H9 (cell line): ENCODE measurements at regions not wholly inside any gene's neighbourhood (a gene's known extent, or its start where the extent isn't known, plus 50 kb on each side); places are given as distances from the start of the nearest gene placed in this dataset.

ENCODE experiments used
- DNase-seq: peaks from one replicate; pipeline ENCODE4 v3.0.0-alpha.2; 2017
- H2AFZ ChIP-seq: one replicate; pipeline ENCODE4 v1.6.1; 2013; ENCODE audit warnings: mild to moderate bottlenecking, low read length, control low read depth, moderate library complexity
- H2AK5ac ChIP-seq: 2 replicates; pipeline ENCODE4 v1.6.1; 2013; ENCODE audit warnings: low read length, control low read depth, mixed read lengths; ENCODE audit not compliant: insufficient read length
- H2BK120ac ChIP-seq: one replicate; pipeline ENCODE4 v1.6.1; 2013; ENCODE audit warnings: low read depth, mild to moderate bottlenecking, low read length, control low read depth, inconsistent platforms; ENCODE audit not compliant: poor library complexity, severe bottlenecking
- H2BK12ac ChIP-seq: 2 replicates; pipeline ENCODE4 v1.6.1; 2013; ENCODE audit warnings: low read length, control low read depth, mixed read lengths, low read depth; ENCODE audit not compliant: insufficient read length
- H2BK15ac ChIP-seq: 2 replicates; pipeline ENCODE4 v1.6.1; 2013; ENCODE audit warnings: low read depth, low read length, control low read depth
- H2BK20ac ChIP-seq: one replicate; pipeline ENCODE4 v1.6.1; 2013; ENCODE audit warnings: low read depth, mild to moderate bottlenecking, low read length, control low read depth, inconsistent platforms; ENCODE audit not compliant: poor library complexity, severe bottlenecking
- H2BK5ac ChIP-seq: 2 replicates; pipeline ENCODE4 v1.6.1; 2013; ENCODE audit warnings: low read length, control low read depth, mixed read lengths; ENCODE audit not compliant: insufficient read length
- H3K14ac ChIP-seq: 2 replicates; pipeline ENCODE4 v1.6.1; 2013; ENCODE audit warnings: low read length, control low read depth; ENCODE audit not compliant: insufficient read depth
- H3K18ac ChIP-seq: 2 replicates; pipeline ENCODE4 v1.6.1; 2013; ENCODE audit warnings: low read depth, mild to moderate bottlenecking, mixed read lengths, low read length, control low read depth; ENCODE audit not compliant: insufficient read length
- H3K23ac ChIP-seq: 2 replicates; pipeline ENCODE4 v1.6.1; 2013; ENCODE audit warnings: low read length, control low read depth, mixed read lengths, low read depth; ENCODE audit not compliant: insufficient read length
- H3K23me2 ChIP-seq: 2 replicates; pipeline ENCODE4 v1.6.1; 2013; ENCODE audit warnings: low read depth, mild to moderate bottlenecking, mixed read lengths, low read length, control low read depth; ENCODE audit not compliant: insufficient read length, poor library complexity, severe bottlenecking
- H3K27ac ChIP-seq: 2 replicates; pipeline ENCODE4 v1.5.1; 2013; ENCODE audit warnings: low read length, control low read depth, mixed read lengths, low read depth; ENCODE audit not compliant: insufficient read length
- H3K27me3 ChIP-seq: 2 replicates; pipeline ENCODE4 v1.6.1; 2013; ENCODE audit warnings: low read length, control low read depth, inconsistent platforms; ENCODE audit not compliant: insufficient read depth
- H3K4ac ChIP-seq: 2 replicates; pipeline ENCODE4 v1.6.1; 2013; ENCODE audit warnings: low read depth, mild to moderate bottlenecking, control low read depth, inconsistent platforms, low read length, moderate library complexity
- H3K4me1 ChIP-seq: 2 replicates; pipeline ENCODE4 v1.6.1; 2013; ENCODE audit warnings: low read length, control low read depth, inconsistent platforms; ENCODE audit not compliant: insufficient read depth
- H3K4me2 ChIP-seq: 2 replicates; pipeline ENCODE4 v1.6.1; 2013; ENCODE audit warnings: low read length, control low read depth, mixed read lengths; ENCODE audit not compliant: insufficient read length, insufficient read depth
- H3K56ac ChIP-seq: 2 replicates; pipeline ENCODE4 v1.6.1; 2013; ENCODE audit warnings: low read depth, mild to moderate bottlenecking, mixed read lengths, low read length, control low read depth; ENCODE audit not compliant: insufficient read length
- H3K79me1 ChIP-seq: 2 replicates; pipeline ENCODE4 v1.6.1; 2013; ENCODE audit warnings: low read depth, mild to moderate bottlenecking, moderate library complexity, low read length, control low read depth, inconsistent platforms; ENCODE audit not compliant: insufficient read depth, poor library complexity, severe bottlenecking
- H3K79me2 ChIP-seq: 2 replicates; pipeline ENCODE4 v1.6.1; 2013; ENCODE audit warnings: low read length, control low read depth, inconsistent platforms; ENCODE audit not compliant: insufficient read depth
- H3K9ac ChIP-seq: 2 replicates; pipeline ENCODE4 v1.6.1; 2013; ENCODE audit warnings: low read length, control low read depth, mixed read lengths; ENCODE audit not compliant: insufficient read length; ENCODE audit errors: extremely low read depth
- H3K9me3 ChIP-seq: one replicate; pipeline ENCODE4 v1.6.1; 2013; ENCODE audit warnings: low read depth, low read length, inconsistent platforms; ENCODE audit not compliant: control insufficient read depth
- H3T11ph ChIP-seq: one replicate; pipeline ENCODE4 v1.6.1; 2013; ENCODE audit warnings: mild to moderate bottlenecking, low read length, control low read depth, inconsistent platforms
- H4K20me1 ChIP-seq: one replicate; pipeline ENCODE4 v1.6.1; 2013; ENCODE audit not compliant: control insufficient read depth, insufficient read length, insufficient read depth
- H4K5ac ChIP-seq: 2 replicates; pipeline ENCODE4 v1.6.1; 2013; ENCODE audit warnings: low read depth, mild to moderate bottlenecking, mixed read lengths, low read length, control low read depth; ENCODE audit not compliant: insufficient read length
- H4K8ac ChIP-seq: replicated peaks from 2 replicates; pipeline ENCODE4 v1.6.1; 2013; ENCODE audit warnings: low read length, control low read depth, mixed read lengths, low read depth; ENCODE audit not compliant: insufficient read length
- H4K91ac ChIP-seq: 2 replicates; pipeline ENCODE4 v1.6.1; 2013; ENCODE audit warnings: low read depth, mild to moderate bottlenecking, moderate library complexity, mixed read lengths, low read length, control low read depth; ENCODE audit not compliant: insufficient read length
- H3K27ac Mint-ChIP-seq, 3 experiments: 2 replicates in 2 of 3; 3 replicates in 1 of 3; pipeline ENCODE4 v1.8.0; 2020 to 2021; ENCODE audit warnings: mixed read lengths in 3 of 3, mild to moderate bottlenecking in 1 of 3, moderate library complexity in 1 of 3
- H3K27me3 Mint-ChIP-seq: 2 replicates; pipeline ENCODE4 v1.8.0; 2021; ENCODE audit warnings: low read depth, mild to moderate bottlenecking, moderate library complexity, mixed read lengths
- H3K36me3 Mint-ChIP-seq, 3 experiments: 2 replicates in 2 of 3; 3 replicates in 1 of 3; pipeline ENCODE4 v1.8.0; 2020 to 2021; ENCODE audit warnings: low read depth in 3 of 3, mixed read lengths in 3 of 3; ENCODE audit not compliant: insufficient read depth in 1 of 3
- H3K4me1 Mint-ChIP-seq, 2 experiments: 2 replicates each; pipeline ENCODE4 v1.8.0; 2020; ENCODE audit warnings: mixed read lengths in 2 of 2
- H3K4me3 Mint-ChIP-seq, 2 experiments: 2 replicates in 1 of 2; 3 replicates in 1 of 2; pipeline ENCODE4 v1.8.0; 2020 to 2021; ENCODE audit warnings: mild to moderate bottlenecking in 2 of 2, mixed read lengths in 2 of 2, moderate library complexity in 1 of 2
- H3K9me3 Mint-ChIP-seq, 2 experiments: 2 replicates in 1 of 2; 3 replicates in 1 of 2; pipeline ENCODE4 v1.8.0; 2020; ENCODE audit warnings: mild to moderate bottlenecking in 2 of 2, mixed read lengths in 2 of 2, moderate library complexity in 1 of 2
- WGBS: extraction: QIAGEN DNeasy Blood & Tissue Kit; methylation state at CpG from one replicate; pipeline ENCODE4 v1.1.7; 2013; ENCODE audit warnings: missing lambda C conversion rate, low lambda C conversion rate, mixed read lengths; ENCODE audit not compliant: insufficient read length; ENCODE audit errors: extremely low coverage; 5-methylcytosine and 5-hydroxymethylcytosine counted together
- TF ChIP-seq, protein P1 (sequence below): fragments of 200-600 bp; sonication (generic); conservative IDR thresholded peaks from 3 replicates; pipeline ENCODE4 v1.8.0; 2021; ENCODE audit warnings: antibody characterized with exemption, mild to moderate bottlenecking

GRCh38 chr2:81196383-81196851 lies 891.9 kb upstream of the LRRTM1 start:
- no peak overlapping the region for H3K23ac ChIP-seq
- Mint-ChIP-seq H3K27me3 (no peaks in the 10 kb centered on the region; the same call in 1 of the 2 replicates), H3K4me1 (no peaks in the 10 kb centered on the region), H3K27ac (no peak overlapping the region), H3K4me3 (no peak overlapping the region), H3K9me3 (peaks cover 7 to 10% of the 10 kb centered on the region in 2 experiments; a peak in 2 of 5 replicates), H3K36me3 (peaks cover 0 to 7% (median 0%) of the 10 kb centered on the region in 3 experiments; a peak in 3 of 7 replicates)
- TF ChIP-seq, protein P1, sequence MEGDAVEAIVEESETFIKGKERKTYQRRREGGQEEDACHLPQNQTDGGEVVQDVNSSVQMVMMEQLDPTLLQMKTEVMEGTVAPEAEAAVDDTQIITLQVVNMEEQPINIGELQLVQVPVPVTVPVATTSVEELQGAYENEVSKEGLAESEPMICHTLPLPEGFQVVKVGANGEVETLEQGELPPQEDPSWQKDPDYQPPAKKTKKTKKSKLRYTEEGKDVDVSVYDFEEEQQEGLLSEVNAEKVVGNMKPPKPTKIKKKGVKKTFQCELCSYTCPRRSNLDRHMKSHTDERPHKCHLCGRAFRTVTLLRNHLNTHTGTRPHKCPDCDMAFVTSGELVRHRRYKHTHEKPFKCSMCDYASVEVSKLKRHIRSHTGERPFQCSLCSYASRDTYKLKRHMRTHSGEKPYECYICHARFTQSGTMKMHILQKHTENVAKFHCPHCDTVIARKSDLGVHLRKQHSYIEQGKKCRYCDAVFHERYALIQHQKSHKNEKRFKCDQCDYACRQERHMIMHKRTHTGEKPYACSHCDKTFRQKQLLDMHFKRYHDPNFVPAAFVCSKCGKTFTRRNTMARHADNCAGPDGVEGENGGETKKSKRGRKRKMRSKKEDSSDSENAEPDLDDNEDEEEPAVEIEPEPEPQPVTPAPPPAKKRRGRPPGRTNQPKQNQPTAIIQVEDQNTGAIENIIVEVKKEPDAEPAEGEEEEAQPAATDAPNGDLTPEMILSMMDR = no peak
- no peak overlapping the region for H3K18ac ChIP-seq
- H2BK12ac ChIP-seq = no peak overlapping the region
- no CpG with 5 or more reads among the region's 25 CpGs for WGBS
- H2BK15ac ChIP-seq = no peak overlapping the region
- no peaks in the 10 kb centered on the region for H3K23me2 ChIP-seq
- no peak overlapping the region for H4K5ac ChIP-seq
- no peak overlapping the region for H3K9ac ChIP-seq
- no peak overlapping the region for H3K4ac ChIP-seq
- DNase-seq = no peak
- H2BK5ac ChIP-seq = no peak overlapping the region
- H3K4me1 ChIP-seq = no peaks in the 10 kb centered on the region
- H3T11ph ChIP-seq = no peak overlapping the region
- no peaks in the 10 kb centered on the region for H3K79me1 ChIP-seq
- H3K27ac ChIP-seq = no peak overlapping the region
- H2AK5ac ChIP-seq = no peak overlapping the region
- H2BK20ac ChIP-seq = no peak overlapping the region
- H3K9me3 ChIP-seq = no peaks in the 10 kb centered on the region
- no peak overlapping the region for H4K8ac ChIP-seq
- no peak overlapping the region for H3K56ac ChIP-seq
- no peak overlapping the region for H2BK120ac ChIP-seq
- H3K14ac ChIP-seq = no peak overlapping the region
- H2AFZ ChIP-seq = no peak overlapping the region
- no peak overlapping the region for H3K4me2 ChIP-seq
- no peak overlapping the region for H4K91ac ChIP-seq
- no peaks in the 10 kb centered on the region for H3K79me2 ChIP-seq
- H3K27me3 ChIP-seq = no peaks in the 10 kb centered on the region
- no peaks in the 10 kb centered on the region for H4K20me1 ChIP-seq
